Frontal cortex (tissue), 3 donors: ENCODE measurements at regions not wholly inside any gene's neighbourhood (a gene's known extent, or its start where the extent isn't known, plus 50 kb on each side); places are given as distances from the start of the nearest gene placed in this dataset.

Experiments used
- DNase-seq, 2 donors: peaks; one replicate each; pipeline ENCODE4 v3.0.0; 2012; ENCODE audit warnings: low spot score in 2 of 2
- FAIRE-seq: peaks from 2 replicates; lab custom pipeline; 2012; peaks lifted over from hg19 to GRCh38; lab: Jason Lieb, UNC
- donor health status: control.
- donor health status: control.
- donor health status: control.

DNA sequence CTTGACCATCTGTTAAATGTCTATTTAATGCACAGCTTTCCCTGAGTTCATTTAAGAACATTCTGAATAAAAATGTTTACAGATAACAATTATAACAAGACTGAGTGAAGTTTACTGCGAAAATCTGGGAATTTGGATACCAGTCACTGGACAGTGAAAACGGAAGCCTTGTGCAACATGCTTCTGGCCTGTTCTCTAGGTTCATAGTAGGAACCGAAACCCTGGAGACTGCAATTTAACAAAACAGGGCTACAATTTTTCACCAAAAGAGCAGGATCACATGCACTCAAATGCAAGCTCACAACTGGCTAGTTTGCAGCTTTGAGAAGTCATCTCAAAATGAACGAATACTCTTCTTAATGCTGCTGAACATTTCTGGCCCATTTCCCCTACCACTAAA lies 435.9 kb downstream of the NR2F2 start:
- FAIRE-seq: no peak
- no peak for DNase-seq

DNA sequence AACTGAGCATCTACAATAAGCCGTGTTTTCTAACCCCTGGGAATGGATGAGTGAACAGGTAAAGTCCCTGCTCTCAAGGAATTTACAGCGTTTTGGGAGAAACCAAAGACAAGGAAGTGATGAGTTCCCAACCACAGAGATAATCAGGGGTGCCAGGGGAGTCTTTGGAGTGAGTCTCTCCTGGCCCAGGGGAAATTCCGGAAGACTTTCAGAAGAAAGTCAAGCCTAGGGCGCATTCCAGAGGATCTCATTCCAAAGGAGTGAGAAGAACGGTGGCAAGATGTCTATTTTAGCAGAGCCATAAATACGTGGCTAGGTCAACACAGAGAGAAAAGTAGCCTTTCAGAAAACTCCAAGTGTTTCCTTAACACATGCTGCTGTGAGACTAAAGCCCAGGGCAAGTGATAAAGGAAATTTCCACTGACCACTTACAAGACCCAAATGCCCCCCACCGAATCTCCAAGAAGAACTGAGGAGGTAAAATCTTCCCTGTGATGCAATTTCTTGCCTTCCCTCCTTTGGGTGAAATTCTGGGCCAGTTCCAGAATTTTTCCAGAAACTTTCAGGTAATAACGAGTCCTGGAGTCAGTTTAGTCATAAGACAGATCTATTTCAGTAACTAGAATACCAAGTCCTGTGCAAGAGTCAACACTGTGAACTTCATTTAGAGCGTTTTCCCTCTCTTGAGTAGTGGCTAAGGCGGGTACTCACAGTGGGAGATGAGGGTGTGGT lies 437.4 kb downstream of the NR2F2 start:
- no peak for DNase-seq
- FAIRE-seq: no peak

DNA sequence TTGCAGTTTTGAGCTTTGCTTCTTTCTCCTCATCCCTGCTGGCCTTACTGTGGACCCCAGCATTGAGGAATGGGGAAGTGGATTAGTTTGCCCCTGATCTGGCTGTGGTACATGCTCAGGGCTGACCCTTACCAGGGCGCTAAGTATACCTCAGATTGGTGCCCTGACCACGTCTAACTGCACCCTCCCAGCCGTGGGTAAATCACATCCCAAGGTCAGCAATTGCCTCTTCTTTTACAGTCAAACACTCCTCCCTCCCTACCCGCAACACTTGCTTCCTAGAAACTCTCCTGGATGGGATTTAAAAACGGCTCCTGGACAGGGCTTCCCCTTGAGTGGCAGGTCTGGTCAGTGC lies 437.9 kb downstream of the NR2F2 start:
- FAIRE-seq: no peak

DNA sequence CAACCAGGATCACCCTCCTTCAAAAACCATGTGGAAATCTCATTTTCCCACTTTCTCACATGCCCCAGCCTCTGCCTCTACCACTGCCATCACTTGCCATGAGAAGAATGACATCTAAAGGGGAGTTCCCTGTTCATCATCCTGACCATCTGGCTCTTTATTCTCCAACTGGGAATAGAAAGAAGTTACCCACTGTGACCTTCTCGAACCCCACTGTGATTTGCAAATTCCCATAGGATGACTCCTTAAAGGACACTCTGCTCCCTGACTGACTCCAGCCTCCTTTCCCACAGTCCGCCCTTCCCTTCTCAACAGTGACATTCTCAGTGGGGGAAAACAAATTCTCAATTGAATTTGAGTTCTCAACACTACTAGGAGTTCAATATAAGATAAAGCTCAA lies 440.5 kb downstream of the NR2F2 start:
- FAIRE-seq: no peak
- DNase-seq: no peak

More for the DNA sequence above, 437.9 kb downstream of the NR2F2 start:
- DNase-seq: no peak

- DNase-seq (no peak), FAIRE-seq (no peak)
Observed at GRCh38 chr15:96774216-96774615, 443.7 kb downstream of the NR2F2 start.

GRCh38 chr15:96783746-96784145 lies 453.2 kb downstream of the NR2F2 start:
- no peak for DNase-seq
- FAIRE-seq: no peak

- DNase-seq: no peak
- FAIRE-seq: no peak
Observed at GRCh38 chr15:96790004-96790403, 459.5 kb downstream of the NR2F2 start.

DNA sequence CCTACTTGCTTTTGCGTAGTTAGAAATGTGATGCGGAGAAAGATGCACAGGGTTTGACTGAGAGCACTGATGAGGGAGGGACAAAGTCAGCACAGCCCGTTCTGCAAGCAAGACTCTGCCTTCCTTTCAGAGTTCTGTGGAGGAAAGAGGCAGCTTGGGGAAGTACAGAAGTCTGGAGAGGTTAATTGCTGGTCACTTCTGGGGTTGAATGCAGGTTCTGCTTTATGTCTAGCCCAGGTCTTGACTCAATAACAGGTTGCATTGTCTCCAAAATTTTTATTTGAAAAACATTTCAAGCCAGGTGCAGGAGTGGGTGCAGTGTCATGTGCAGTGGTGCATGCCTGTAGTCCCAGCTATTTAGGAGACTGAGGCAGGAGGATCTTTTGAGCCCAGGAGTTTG lies 461.7 kb downstream of the NR2F2 start:
- FAIRE-seq: no peak
- no peak for DNase-seq

GRCh38 chr15:96796841-96797240 lies 466.3 kb downstream of the NR2F2 start:
- no peak for FAIRE-seq
- DNase-seq: no peak

DNA sequence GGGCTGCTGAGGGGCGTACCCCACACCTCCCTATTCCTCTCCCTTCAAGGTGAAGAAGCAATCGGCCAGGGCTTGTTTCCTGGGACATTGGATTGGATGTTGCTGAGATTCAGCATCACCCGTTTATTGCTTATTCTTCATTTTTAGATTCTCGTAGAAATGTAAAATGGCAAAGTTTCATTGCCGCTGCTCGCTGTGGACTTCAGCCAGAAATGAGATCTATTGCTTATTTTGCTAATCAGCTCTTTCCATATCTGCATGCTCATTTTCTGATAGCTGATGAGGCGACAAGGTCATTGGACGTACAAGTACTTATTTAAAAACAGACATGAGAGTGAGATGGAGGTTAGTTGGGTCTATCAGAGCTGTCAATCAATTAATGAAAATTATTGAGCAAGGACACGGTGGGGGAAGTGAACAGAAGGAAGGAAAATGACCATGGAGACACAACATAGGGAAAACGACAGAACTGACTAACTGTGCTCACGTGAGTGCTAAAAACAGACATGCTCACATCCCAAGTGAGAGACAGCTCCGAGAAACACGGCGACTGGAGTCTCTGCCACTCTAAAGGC lies 471.2 kb downstream of the NR2F2 start:
- DNase-seq (no peak), FAIRE-seq (no peak)

DNA sequence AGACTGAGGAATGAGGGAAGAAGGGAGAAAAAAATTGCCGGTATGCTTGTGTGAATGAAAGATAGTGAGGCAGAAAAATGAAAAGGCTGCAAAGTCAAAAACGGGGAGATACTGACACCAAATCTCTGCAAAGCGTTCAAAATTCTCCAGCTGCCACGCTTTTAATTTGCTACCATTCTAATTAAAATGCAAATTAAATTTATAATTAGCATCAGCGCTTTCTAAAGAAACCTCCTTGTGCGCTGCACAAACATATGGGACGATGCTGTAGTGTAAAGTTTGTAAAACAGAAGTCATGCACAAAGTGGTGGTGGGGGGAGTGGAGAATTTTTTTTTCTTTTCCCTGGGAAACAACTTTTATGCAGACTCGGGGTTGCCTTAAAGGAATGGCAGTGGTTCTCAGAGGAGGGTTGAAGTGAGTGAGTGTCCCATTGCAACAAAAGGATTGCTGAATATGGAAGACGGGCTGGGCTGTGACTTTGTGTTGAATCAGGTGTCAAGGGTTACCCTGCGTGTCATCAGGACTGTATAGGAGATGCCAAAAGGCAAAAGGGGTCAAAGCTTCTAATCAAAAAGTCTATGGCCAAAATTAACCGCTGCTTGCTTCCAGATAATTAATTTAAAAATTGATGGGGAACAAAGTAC lies 472.2 kb downstream of the NR2F2 start:
- DNase-seq: no peak
- no peak for FAIRE-seq

DNA sequence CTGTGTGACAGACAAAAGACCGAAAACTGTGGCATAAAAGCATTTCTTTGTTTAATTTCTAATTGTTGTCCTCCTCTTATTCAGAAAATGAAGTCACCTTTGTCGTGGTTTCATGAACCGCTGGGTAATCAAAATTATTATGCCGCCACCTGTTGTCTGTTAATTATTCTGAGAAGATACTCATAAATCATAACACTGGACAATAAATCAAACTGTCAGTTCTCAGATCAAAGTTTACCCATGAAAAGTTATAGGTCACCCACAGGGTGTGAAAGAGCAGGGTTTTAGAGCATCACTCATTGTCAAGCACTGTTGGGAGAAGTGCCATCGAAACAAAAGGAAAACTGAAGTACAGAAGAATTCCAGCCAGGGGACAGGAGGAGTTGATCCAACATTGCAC lies 474.3 kb downstream of the NR2F2 start:
- FAIRE-seq: no peak
- DNase-seq: no peak

DNA sequence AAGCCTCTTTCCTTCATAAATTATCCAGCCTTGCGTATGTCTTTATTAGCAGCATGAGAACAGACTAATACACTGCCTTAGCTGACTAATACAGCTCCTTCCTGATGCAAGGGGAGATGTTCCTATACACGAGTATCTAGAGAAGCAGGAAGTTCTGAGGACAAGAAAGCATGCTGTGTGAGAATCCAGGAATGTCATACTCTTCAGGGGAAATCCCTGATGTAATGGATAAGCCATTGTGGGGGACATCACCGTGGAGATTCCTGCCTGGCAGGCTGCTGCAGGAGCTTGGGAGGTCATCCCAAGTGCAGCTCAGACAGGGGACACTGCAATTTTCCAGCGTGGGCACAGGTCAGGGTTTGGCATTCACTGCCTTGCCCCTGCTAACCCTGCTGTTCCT lies 476.9 kb downstream of the NR2F2 start:
- DNase-seq: no peak
- no peak for FAIRE-seq

GRCh38 chr15:96817900-96818299 lies 487.4 kb downstream of the NR2F2 start:
- FAIRE-seq (no peak), DNase-seq (no peak)

DNA sequence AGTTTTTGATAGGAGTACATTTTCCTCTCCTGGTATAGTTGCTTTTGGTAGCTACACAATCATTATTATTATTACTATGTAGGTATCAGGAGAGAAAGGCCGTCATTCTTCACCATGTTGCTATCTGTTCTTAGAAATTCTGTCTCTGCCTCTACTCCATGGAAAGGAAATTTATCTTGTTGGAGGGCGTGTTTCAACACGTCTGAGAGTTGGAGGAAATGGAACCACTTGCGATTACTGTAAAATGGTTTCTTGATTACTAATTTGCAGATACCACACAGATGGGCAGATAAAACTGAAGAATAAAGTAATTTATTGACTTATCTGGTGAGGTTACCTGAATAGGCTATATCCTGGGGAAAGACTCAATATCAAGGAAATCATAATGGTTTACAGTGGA lies 488.4 kb downstream of the NR2F2 start:
- DNase-seq (no peak), FAIRE-seq (no peak)

DNA sequence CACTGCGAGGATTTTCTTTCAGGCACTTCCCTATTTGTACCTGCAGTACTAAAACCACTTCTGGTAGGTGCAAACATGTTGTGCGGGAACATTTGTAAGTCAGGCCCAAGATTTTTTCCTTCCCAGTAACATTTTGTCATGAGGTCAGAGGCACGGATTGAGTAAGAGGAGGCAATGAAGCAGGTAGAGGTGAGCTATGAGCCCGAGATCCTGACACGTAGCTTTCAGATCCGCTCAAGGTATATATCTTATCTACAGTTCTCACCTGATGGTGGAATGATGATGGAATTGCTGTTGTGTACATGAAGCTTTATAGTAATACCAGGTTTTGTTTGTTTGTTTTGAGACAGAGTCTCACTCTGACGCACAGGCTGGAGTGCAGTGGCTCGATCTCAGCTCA lies 497.5 kb downstream of the NR2F2 start:
- no peak for FAIRE-seq
- no peak for DNase-seq

- DNase-seq (no peak), FAIRE-seq (no peak)
Observed at GRCh38 chr15:96837241-96837970, 506.9 kb downstream of the NR2F2 start.

DNA sequence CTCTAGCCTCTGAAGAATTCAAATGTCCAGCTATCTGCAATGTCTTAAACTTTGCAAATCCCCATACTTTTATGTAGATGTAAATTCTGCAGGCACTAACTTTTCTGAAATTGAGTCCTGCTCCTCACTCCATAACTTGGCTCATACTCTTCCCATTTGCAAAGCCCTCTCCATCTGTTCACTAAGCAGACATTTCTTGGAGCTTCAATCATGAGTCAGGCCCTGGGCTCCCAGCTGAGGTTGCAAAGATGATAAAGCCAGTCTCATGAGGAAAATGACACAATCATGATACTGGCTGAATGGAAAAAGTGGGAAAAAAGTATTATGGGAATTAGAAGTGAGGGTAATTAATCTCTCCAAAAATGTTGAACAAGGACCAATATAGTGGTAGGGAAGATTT lies 507.6 kb downstream of the NR2F2 start:
- FAIRE-seq (no peak), DNase-seq (no peak)

GRCh38 chr15:96849271-96849900 lies 518.9 kb downstream of the NR2F2 start:
- FAIRE-seq: no peak
- no peak for DNase-seq

DNA sequence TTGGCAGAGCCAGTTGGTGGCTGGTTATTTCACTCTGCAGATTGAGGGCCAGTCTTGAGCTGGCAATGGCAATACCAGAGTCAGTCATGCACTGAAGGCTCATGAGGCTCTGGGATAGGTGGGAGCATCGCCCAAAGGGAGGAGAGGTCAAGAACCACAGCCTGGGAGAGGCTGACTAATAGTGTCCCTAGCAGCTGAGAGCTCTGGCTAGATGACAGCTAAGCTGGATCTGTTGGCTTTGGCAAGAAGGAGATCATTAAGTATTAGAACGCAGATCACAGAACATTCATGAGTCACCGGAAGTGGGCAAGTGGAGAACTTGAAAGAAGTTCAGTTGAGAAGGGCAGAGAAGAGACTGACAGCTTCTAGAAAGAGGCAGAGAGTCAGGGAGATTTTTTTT lies 521.1 kb downstream of the NR2F2 start:
- no peak for DNase-seq
- FAIRE-seq: no peak

DNA sequence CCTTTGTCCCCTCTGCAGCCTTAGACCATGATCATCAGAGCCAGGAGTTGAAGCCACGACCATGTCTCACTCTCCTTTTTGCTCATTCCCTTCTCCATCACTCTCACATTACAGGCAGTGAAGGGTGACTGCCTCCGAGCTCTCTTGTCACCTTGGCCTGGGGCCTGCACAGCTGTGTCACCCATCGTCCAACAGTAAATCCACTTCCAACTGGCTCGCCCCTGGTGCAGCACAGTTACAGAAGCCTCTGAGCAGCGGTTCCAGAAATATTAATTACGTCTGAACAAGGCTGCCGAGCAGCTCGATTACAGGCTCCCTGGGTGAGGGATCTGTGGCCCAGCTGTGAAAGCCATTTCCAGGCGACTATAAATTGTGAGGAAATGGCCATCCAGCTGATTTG lies 528.2 kb downstream of the NR2F2 start:
- DNase-seq: no peak
- FAIRE-seq: no peak
